PC-3 (cell line): ENCODE measurements at regions not wholly inside any gene's neighbourhood (a gene's known extent, or its start where the extent isn't known, plus 50 kb on each side); places are given as distances from the start of the nearest gene placed in this dataset.

Source experiments
- EZH2 ChIP-seq: fragments of 300-600 bp; sonication (generic); IDR thresholded peaks from one replicate; pipeline ENCODE4 v1.6.1; 2017; ENCODE audit warnings: antibody characterized with exemption, mild to moderate bottlenecking, low read length; ENCODE audit not compliant: unreplicated experiment
- EZH2phosphoT487 ChIP-seq: fragments of 300-600 bp; sonication (generic); IDR thresholded peaks from 2 replicates; pipeline ENCODE4 v1.6.1; 2018; ENCODE audit warnings: mild to moderate bottlenecking, antibody characterized with exemption, low read length, borderline replicate concordance
- TF ChIP-seq, protein P1 (sequence below): fragments of 300-600 bp; sonication (generic); conservative IDR thresholded peaks from 2 replicates; pipeline ENCODE4 v1.5.1; 2017; ENCODE audit warnings: antibody characterized with exemption, low read depth, mild to moderate bottlenecking, low read length

DNA sequence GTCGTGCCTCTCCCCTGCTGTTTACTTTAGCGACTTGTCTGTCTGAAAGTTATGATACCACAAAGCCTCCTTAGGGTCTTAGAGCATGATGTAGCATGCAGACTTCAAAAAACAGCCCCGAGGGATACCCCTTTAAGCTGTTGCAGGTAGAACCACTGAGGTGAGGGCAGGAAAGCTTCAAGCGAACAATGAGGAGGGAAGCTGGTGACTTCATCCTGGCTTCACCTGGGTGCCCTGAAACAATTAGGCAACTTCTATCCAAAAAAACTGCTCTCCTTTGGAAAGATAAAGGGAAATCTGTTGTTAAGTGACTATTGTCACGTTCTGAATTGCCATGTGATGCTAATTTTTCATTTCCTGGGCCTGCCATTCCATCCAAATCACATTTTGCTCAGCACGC, 231.6 kb downstream of the SOX2 start:
- TF ChIP-seq, protein P1, sequence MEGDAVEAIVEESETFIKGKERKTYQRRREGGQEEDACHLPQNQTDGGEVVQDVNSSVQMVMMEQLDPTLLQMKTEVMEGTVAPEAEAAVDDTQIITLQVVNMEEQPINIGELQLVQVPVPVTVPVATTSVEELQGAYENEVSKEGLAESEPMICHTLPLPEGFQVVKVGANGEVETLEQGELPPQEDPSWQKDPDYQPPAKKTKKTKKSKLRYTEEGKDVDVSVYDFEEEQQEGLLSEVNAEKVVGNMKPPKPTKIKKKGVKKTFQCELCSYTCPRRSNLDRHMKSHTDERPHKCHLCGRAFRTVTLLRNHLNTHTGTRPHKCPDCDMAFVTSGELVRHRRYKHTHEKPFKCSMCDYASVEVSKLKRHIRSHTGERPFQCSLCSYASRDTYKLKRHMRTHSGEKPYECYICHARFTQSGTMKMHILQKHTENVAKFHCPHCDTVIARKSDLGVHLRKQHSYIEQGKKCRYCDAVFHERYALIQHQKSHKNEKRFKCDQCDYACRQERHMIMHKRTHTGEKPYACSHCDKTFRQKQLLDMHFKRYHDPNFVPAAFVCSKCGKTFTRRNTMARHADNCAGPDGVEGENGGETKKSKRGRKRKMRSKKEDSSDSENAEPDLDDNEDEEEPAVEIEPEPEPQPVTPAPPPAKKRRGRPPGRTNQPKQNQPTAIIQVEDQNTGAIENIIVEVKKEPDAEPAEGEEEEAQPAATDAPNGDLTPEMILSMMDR, result no peak
- TF ChIP-seq EZH2phosphoT487, result no peak
- TF ChIP-seq EZH2, result no peak
